Testis (tissue), 2 donors: ENCODE measurements at regions not wholly inside any gene's neighbourhood (a gene's known extent, or its start where the extent isn't known, plus 50 kb on each side); places are given as distances from the start of the nearest gene placed in this dataset.

Experiments
- CTCF ChIP-seq, 3 experiments: fragments of 450-650 bp in 2 of 3; fragments of 200-600 bp in 1 of 3; sonication (generic) in 1 of 3; IDR thresholded peaks; one replicate each; pipeline ENCODE4 v1.5.1; 2016 to 2019; ENCODE audit warnings: antibody characterized with exemption in 3 of 3, mild to moderate bottlenecking in 2 of 3, moderate library complexity in 1 of 3
- POLR2A ChIP-seq: fragments of 450-650 bp; IDR thresholded peaks from one replicate; pipeline ENCODE4 v1.6.1; 2017; ENCODE audit warnings: antibody characterized with exemption, mild to moderate bottlenecking, moderate library complexity

GRCh38 chr3:59644479-59645402 is 594.9 kb upstream of the CFAP20DC start:
- TF ChIP-seq CTCF (IDR thresholded peaks at IDR 0.05) (no peak), POLR2A (no peak)
